Esophagus muscularis mucosa (tissue), 4 donors: ENCODE measurements at regions not wholly inside any gene's neighbourhood (a gene's known extent, or its start where the extent isn't known, plus 50 kb on each side); places are given as distances from the start of the nearest gene placed in this dataset.

Source experiments
- CTCF ChIP-seq, 3 experiments: fragments of 200-600 bp in 2 of 3; fragments of 450-650 bp in 1 of 3; sonication (generic) in 2 of 3; IDR thresholded peaks; one replicate each; pipeline ENCODE4 v1.5.1; 2017 to 2019; ENCODE audit warnings: antibody characterized with exemption in 3 of 3, mild to moderate bottlenecking in 2 of 3, moderate library complexity in 1 of 3
- EP300 ChIP-seq: sonication (generic); formaldehyde crosslinking; IDR thresholded peaks from one replicate; pipeline ENCODE4 v1.6.1; 2017; ENCODE audit warnings: antibody characterized with exemption
- POLR2A ChIP-seq: fragments of 450-650 bp; IDR thresholded peaks from one replicate; pipeline ENCODE4 v1.6.1; 2017; ENCODE audit warnings: antibody characterized with exemption, moderate library complexity, mild to moderate bottlenecking, low read depth
- POLR2AphosphoS5 ChIP-seq, 2 donors: sonication (generic); formaldehyde crosslinking; IDR thresholded peaks; one replicate each; pipeline ENCODE4 v1.6.1; 2017; ENCODE audit warnings: antibody characterized with exemption in 2 of 2

GRCh38 chr14:44700184-44700583 lies 193.1 kb upstream of the FSCB start:
- TF ChIP-seq CTCF (IDR thresholded peaks at IDR 0.05) (no peak), EP300 (no peak), POLR2A (no peak), POLR2AphosphoS5 (IDR thresholded peaks at IDR 0.05) (no peak)
